Mesenchymal stem cell (in vitro differentiated cells and primary cell): ENCODE measurements at regions not wholly inside any gene's neighbourhood (a gene's known extent, or its start where the extent isn't known, plus 50 kb on each side); places are given as distances from the start of the nearest gene placed in this dataset.
"Not testable (repeated sequence)": the region's sequence is repeated elsewhere in the genome, so short reads cannot be mapped to it uniquely, and the experiment has no call there.

ENCODE experiments used
- DNase-seq: peaks from one replicate; pipeline ENCODE4 v3.0.0-alpha.2; 2013
- H2AFZ ChIP-seq: one replicate; pipeline ENCODE4 v1.6.1; 2013; ENCODE audit warnings: low read depth, mild to moderate bottlenecking, control low read depth, inconsistent platforms, low read length, moderate library complexity
- H2AK5ac ChIP-seq: 2 replicates; pipeline ENCODE4 v1.6.1; 2013; ENCODE audit warnings: low read length, moderate library complexity, mild to moderate bottlenecking, inconsistent platforms; ENCODE audit not compliant: severe bottlenecking
- H2BK120ac ChIP-seq: one replicate; pipeline ENCODE4 v1.6.1; 2013; ENCODE audit warnings: low read depth, mild to moderate bottlenecking, inconsistent platforms, low read length, moderate library complexity
- H2BK12ac ChIP-seq, 2 experiments: one replicate each; pipeline ENCODE4 v1.6.1; 2013; ENCODE audit warnings: inconsistent platforms in 2 of 2, low read length in 2 of 2, mild to moderate bottlenecking in 2 of 2, moderate library complexity in 2 of 2, control low read depth in 1 of 2
- H2BK15ac ChIP-seq: one replicate; pipeline ENCODE4 v1.6.1; 2013; ENCODE audit warnings: mild to moderate bottlenecking, low read depth, inconsistent platforms; ENCODE audit not compliant: poor library complexity, severe bottlenecking
- H2BK5ac ChIP-seq: 2 replicates; pipeline ENCODE4 v1.6.1; 2013; ENCODE audit warnings: low read depth, mild to moderate bottlenecking, low read length, control low read depth, inconsistent platforms; ENCODE audit not compliant: poor library complexity, severe bottlenecking
- H3K14ac ChIP-seq, 2 experiments: one replicate each; pipeline ENCODE4 v1.6.1; 2013; ENCODE audit warnings: inconsistent platforms in 2 of 2, low read length in 2 of 2, control low read depth in 1 of 2, mild to moderate bottlenecking in 1 of 2, moderate library complexity in 1 of 2
- H3K18ac ChIP-seq, 2 experiments: one replicate each; pipeline ENCODE4 v1.6.1; 2013; ENCODE audit warnings: inconsistent platforms in 2 of 2, low read length in 2 of 2, control low read depth in 1 of 2, low read depth in 1 of 2, mild to moderate bottlenecking in 1 of 2
- H3K23ac ChIP-seq, 2 experiments: one replicate each; pipeline ENCODE4 v1.6.1; 2013; ENCODE audit warnings: inconsistent platforms in 2 of 2, low read length in 2 of 2, mild to moderate bottlenecking in 2 of 2, moderate library complexity in 2 of 2, control low read depth in 1 of 2
- H3K27ac ChIP-seq: 2 replicates; pipeline ENCODE4 v1.5.1; 2013; ENCODE audit warnings: mild to moderate bottlenecking, moderate library complexity, low read length, control low read depth, inconsistent platforms; ENCODE audit not compliant: poor library complexity, severe bottlenecking
- H3K27me3 ChIP-seq, 2 experiments: 2 replicates each; pipeline versions ENCODE4 v1.6.1 to v1.7.0; 2013; ENCODE audit warnings: low read length in 2 of 2, mild to moderate bottlenecking in 2 of 2, moderate library complexity in 2 of 2, control low read depth in 1 of 2, inconsistent platforms in 1 of 2; ENCODE audit not compliant: control insufficient read depth in 1 of 2, insufficient read depth in 1 of 2
- H3K36me3 ChIP-seq, 2 experiments: 2 replicates each; pipeline versions ENCODE4 v1.6.1 to v1.7.0; 2013; ENCODE audit warnings: low read length in 2 of 2, control low read depth in 1 of 2, inconsistent platforms in 1 of 2, low read depth in 1 of 2, mild to moderate bottlenecking in 1 of 2; ENCODE audit not compliant: insufficient read depth in 2 of 2, control insufficient read depth in 1 of 2
- H3K4ac ChIP-seq, 2 experiments: one replicate each; pipeline ENCODE4 v1.6.1; 2013; ENCODE audit warnings: inconsistent platforms in 2 of 2, low read length in 2 of 2, mild to moderate bottlenecking in 2 of 2, moderate library complexity in 2 of 2, control low read depth in 1 of 2, low read depth in 1 of 2
- H3K4me1 ChIP-seq: 2 replicates; pipeline ENCODE4 v1.6.1; 2013; ENCODE audit warnings: low read depth, low read length, control low read depth; ENCODE audit not compliant: control insufficient read depth, insufficient read depth
- H3K4me2 ChIP-seq: 2 replicates; pipeline ENCODE4 v1.6.1; 2013; ENCODE audit warnings: low read length, mild to moderate bottlenecking, inconsistent platforms; ENCODE audit not compliant: poor library complexity, severe bottlenecking
- H3K4me3 ChIP-seq, 2 experiments: 2 replicates each; pipeline versions ENCODE4 v1.5.1 to v1.7.0; 2013; ENCODE audit warnings: low read length in 2 of 2, mild to moderate bottlenecking in 2 of 2, control low read depth in 1 of 2, low read depth in 1 of 2; ENCODE audit not compliant: insufficient read depth in 1 of 2
- H3K79me1 ChIP-seq: replicated peaks from 2 replicates; pipeline ENCODE4 v1.6.1; 2013; ENCODE audit warnings: mild to moderate bottlenecking, control low read depth, low read length, inconsistent platforms; ENCODE audit not compliant: poor library complexity, severe bottlenecking
- H3K9ac ChIP-seq: 2 replicates; pipeline ENCODE4 v1.7.0; 2013; ENCODE audit warnings: mild to moderate bottlenecking, low read length, moderate library complexity
- H3K9me3 ChIP-seq: 2 replicates; pipeline ENCODE4 v1.7.0; 2013; ENCODE audit warnings: mild to moderate bottlenecking, low read length; ENCODE audit not compliant: control insufficient read depth
- H4K8ac ChIP-seq: one replicate; pipeline ENCODE4 v1.6.1; 2013; ENCODE audit warnings: inconsistent platforms, mild to moderate bottlenecking, low read length, moderate library complexity
- H4K91ac ChIP-seq: one replicate; pipeline ENCODE4 v1.6.1; 2013; ENCODE audit warnings: mild to moderate bottlenecking, low read length, inconsistent platforms
- WGBS: methylation state at CpG from one replicate; pipeline ENCODE4 v1.1.7; 2013; ENCODE audit warnings: mixed read lengths; 5-methylcytosine and 5-hydroxymethylcytosine counted together

DNA sequence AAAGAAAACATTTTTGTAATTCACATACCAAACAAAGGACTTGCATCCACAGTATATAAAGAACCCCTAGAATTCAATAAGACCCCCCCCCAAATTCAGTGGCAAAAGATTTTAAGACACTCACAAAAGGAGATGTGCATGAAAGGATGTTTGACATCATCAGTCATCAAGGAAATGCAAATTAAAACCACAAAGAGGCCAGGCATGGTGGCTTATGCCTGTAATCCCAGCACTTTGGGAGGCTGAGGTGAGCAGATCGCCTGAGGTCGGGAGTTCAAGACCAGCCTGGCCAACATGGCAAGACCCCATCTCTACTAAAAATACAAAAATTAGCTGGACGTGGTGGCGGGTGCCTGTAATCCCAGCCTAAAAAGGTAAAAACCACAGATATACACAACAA, 61.3 kb downstream of the AIPL1 start:
- H3K14ac ChIP-seq, H3K79me1 ChIP-seq, H3K4me3 ChIP-seq, DNase-seq, H3K4ac ChIP-seq, H4K91ac ChIP-seq, H2BK12ac ChIP-seq, H3K9ac ChIP-seq, H3K4me1 ChIP-seq, H3K23ac ChIP-seq, H3K36me3 ChIP-seq, H2AFZ ChIP-seq, H3K27ac ChIP-seq, H2BK15ac ChIP-seq, H4K8ac ChIP-seq, H3K18ac ChIP-seq, H2BK120ac ChIP-seq, H2BK5ac ChIP-seq, H3K4me2 ChIP-seq, H2AK5ac ChIP-seq: not testable (repeated sequence)
- 83% methylated on average over 2 of the region's 4 CpGs for WGBS
- Histone ChIP-seq H3K9me3 (peaks cover 13% of the 10 kb centered on the region), H3K27me3 (peaks cover 6 to 17% of the 10 kb centered on the region in 2 experiments)

DNA sequence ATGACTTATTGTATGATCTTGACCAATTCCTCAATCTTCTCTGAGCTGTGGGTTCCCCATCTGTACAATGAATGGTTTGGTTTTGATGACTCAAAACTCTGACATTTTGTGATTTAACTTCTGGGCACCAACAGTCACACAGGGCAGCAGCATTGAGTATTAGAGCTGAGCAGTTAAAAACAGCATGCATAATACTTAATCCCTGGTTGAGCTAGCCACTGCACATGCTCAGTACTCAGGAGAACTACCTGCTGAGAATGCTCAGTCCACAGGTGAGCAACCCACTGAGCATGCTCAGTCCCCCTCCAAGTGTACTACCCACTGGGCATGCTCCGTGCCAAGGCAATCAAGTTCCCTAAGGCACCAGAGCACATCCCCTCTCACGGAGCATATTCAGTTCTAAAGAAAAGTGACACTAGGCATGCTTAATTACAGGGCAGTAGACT, 68.7 kb downstream of the AIPL1 start:
- no peak overlapping the region for H3K4me2 ChIP-seq
- H3K4me3 ChIP-seq: no peak overlapping the region
- peak overlapping the region; percentile 44 for H4K91ac ChIP-seq
- peak overlapping the region in 1 of 2 experiments; percentile 68 for H2BK12ac ChIP-seq
- H3K23ac ChIP-seq: no peak overlapping the region
- H2BK120ac ChIP-seq: no peak overlapping the region
- H3K9me3 ChIP-seq: no peaks in the 10 kb centered on the region
- DNase-seq: peak; percentile 77
- H3K4me1 ChIP-seq: no peaks in the 10 kb centered on the region
- peak overlapping the region in 1 of 2 experiments; percentile 29 for H3K4ac ChIP-seq
- WGBS: 38% methylated on average over 2 of the region's 2 CpGs
- H4K8ac ChIP-seq: no peak overlapping the region
- H3K18ac ChIP-seq: peak overlapping the region; percentile 48 to 50
- no peak overlapping the region for H3K9ac ChIP-seq
- no peak overlapping the region for H3K27ac ChIP-seq
- no peak overlapping the region for H3K14ac ChIP-seq
- H2AK5ac ChIP-seq: no peak overlapping the region
- no peak overlapping the region for H2BK5ac ChIP-seq
- no peak overlapping the region for H2AFZ ChIP-seq
- peaks cover 12 to 15% of the 10 kb centered on the region in 2 experiments for H3K27me3 ChIP-seq
- H3K79me1 ChIP-seq: no peaks in the 10 kb centered on the region
- no peak overlapping the region for H2BK15ac ChIP-seq
- H3K36me3 ChIP-seq: no peaks in the 10 kb centered on the region

DNA sequence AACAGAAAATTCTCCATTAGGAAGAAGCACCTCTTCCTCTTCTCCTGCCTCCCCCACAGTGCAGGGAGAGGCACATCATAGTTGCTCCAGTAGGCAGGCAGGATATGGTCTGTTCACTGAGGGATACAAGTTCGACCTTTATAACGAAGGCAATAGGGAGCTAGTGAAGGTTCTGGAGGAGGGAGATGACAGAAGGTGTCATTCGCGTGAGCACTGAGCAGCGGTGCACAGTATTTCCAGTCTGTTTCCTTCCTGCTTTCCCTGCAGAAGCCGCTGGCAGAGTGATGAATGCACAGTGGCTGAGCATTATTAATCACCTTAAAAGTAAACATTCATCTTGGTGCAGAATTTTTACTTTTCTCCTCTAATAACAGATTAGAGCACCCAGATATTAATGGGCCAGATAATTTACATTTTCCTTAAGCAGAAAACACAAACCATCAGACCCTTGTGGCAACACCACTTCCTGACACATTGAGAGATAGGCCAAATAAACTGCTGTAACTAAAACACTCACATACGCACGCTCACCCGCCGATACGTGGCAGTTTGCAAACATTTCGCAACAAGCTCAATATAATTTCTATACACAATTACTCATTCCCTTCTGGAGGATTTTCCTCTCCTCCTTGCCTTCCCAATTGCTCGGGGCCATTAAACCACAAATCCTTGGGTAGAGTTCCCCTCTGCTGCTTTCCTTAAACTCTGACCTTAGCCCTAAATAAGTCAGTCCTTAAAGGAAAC, 69.5 kb downstream of the AIPL1 start:
- Histone ChIP-seq H2AFZ (no peak overlapping the region), H3K79me1 (no peaks in the 10 kb centered on the region), H3K27me3 (peaks cover 15 to 16% of the 10 kb centered on the region in 2 experiments), H3K14ac (peak overlapping the region in 1 of 2 experiments; percentile 88), H3K27ac (no peak overlapping the region), H4K91ac (no peak overlapping the region), H2AK5ac (no peak overlapping the region), H3K4ac (peak overlapping the region in 1 of 2 experiments; percentile 41), H3K4me1 (no peaks in the 10 kb centered on the region), H2BK120ac (no peak overlapping the region), H3K23ac (peak overlapping the region in 1 of 2 experiments; percentile 52), H2BK15ac (no peak overlapping the region), H3K36me3 (no peaks in the 10 kb centered on the region), H3K4me2 (no peak overlapping the region), H3K9ac (no peak overlapping the region), H4K8ac (no peak overlapping the region), H3K9me3 (no peaks in the 10 kb centered on the region), H3K4me3 (no peak overlapping the region), H2BK5ac (no peak overlapping the region), H3K18ac (peak overlapping the region in 1 of 2 experiments; percentile 91), H2BK12ac (peak overlapping the region in 1 of 2 experiments; percentile 86)
- 55% methylated on average over 13 of the region's 13 CpGs for WGBS
- peak; percentile 93 for DNase-seq

DNA sequence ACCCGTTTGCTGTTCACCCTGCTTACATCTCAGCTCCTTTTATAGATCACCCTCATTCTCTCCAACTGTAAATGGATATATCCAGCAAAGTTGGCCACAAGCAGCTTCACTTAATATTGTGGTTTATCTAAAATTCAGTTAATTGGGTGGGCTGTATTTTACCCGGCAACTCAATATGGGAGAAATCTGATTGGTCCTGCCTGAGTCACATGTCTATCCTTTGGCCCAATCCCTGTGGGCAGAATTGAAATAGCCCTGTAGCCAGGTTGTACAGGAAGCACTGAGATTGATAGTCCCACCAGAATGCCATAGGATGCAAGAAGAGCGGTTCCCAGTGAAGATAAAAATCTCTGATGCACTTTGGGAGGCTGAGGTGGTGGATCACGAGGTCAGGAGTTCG, 73.2 kb downstream of the AIPL1 start:
- Histone ChIP-seq H3K27me3 (peaks cover 15 to 19% of the 10 kb centered on the region in 2 experiments), H2BK15ac (no peak overlapping the region), H2BK5ac (no peak overlapping the region), H4K8ac (no peak overlapping the region), H3K4ac (no peak overlapping the region), H3K14ac (no peak overlapping the region), H3K4me2 (no peak overlapping the region), H3K4me1 (no peaks in the 10 kb centered on the region), H3K36me3 (no peaks in the 10 kb centered on the region), H3K18ac (no peak overlapping the region), H3K79me1 (no peaks in the 10 kb centered on the region), H4K91ac (no peak overlapping the region), H3K23ac (no peak overlapping the region), H3K9ac (no peak overlapping the region), H2BK120ac (no peak overlapping the region), H2AK5ac (no peak overlapping the region), H2AFZ (no peak overlapping the region), H3K27ac (no peak overlapping the region), H3K9me3 (no peaks in the 10 kb centered on the region), H2BK12ac (no peak overlapping the region), H3K4me3 (no peak overlapping the region)
- peak; percentile 18 for DNase-seq
- WGBS: 86% methylated on average over 3 of the region's 5 CpGs
